ENCODE measurements at regions not wholly inside any gene's neighbourhood (a gene's known extent, or its start where the extent isn't known, plus 50 kb on each side); places are given as distances from the start of the nearest gene placed in this dataset.

DNA sequence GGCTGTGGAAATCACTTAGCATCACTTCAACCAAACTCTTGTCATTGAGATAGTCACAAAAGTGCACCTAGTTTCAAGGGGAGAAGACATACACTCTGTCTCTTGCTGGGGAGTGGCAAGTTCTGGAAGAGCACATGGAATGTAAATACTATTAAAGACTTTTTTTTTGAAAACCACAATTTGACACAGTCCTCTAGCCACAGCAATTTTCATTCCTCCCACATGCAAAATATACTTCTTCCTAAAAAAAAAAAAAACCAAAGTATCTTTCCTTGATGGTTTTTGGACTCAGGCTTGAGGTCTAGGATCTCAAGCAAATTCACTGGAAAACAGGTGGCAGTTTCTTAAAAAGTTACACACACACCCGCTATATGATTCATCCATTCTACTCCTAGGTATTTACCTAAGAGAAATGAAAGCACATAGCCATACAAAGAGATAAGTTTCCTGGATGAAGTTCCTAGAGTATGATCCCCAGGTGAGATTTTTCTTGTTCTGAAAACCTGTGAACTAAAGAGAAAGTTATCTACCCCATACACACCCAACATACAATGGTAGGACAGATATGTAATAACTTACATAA lies 295.8 kb downstream of the SP3 start:
- H3K36me3 ChIP-seq (replicated peaks) = no peaks in the 10 kb centered on the region
- no peak for DNase-seq
- H3K4me3 ChIP-seq (ENCODE audit: low read depth, low read length) = no peak overlapping the region
- in situ Hi-C loops (cut with HindIII; ENCODE audit: low pct_ligation_motif_present, low sequenced_read_pairs) = no loop called here
- H3K27me3 ChIP-seq (replicated peaks) = no peaks in the 10 kb centered on the region
- no peak overlapping the region for H3K27ac ChIP-seq
- TF ChIP-seq, protein P1, sequence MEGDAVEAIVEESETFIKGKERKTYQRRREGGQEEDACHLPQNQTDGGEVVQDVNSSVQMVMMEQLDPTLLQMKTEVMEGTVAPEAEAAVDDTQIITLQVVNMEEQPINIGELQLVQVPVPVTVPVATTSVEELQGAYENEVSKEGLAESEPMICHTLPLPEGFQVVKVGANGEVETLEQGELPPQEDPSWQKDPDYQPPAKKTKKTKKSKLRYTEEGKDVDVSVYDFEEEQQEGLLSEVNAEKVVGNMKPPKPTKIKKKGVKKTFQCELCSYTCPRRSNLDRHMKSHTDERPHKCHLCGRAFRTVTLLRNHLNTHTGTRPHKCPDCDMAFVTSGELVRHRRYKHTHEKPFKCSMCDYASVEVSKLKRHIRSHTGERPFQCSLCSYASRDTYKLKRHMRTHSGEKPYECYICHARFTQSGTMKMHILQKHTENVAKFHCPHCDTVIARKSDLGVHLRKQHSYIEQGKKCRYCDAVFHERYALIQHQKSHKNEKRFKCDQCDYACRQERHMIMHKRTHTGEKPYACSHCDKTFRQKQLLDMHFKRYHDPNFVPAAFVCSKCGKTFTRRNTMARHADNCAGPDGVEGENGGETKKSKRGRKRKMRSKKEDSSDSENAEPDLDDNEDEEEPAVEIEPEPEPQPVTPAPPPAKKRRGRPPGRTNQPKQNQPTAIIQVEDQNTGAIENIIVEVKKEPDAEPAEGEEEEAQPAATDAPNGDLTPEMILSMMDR (IDR thresholded peaks at IDR 0.05; ENCODE audit: low read depth, low read length, missing control alignments) = no peak

DNA sequence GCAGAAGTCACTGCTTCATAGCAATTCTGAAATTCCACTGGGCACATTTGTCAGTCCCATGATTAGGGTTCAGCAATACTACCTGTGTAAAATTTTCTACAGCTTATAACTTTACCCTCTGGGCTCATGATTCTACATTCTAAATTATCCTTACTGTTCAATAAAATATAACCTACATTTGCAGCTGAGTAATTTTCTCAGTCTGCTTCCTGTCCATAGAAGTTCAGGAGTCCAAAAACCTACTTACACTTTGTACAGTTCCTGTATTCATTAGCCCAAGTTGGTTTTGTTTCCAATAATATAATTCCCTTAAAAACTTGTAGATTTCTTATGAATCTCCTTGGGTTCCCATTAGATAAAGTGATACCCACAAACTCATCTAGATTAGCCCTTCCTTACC lies 295.3 kb downstream of the SP3 start:
- no peak overlapping the region for H3K27ac ChIP-seq
- no peak overlapping the region for H3K4me3 ChIP-seq (ENCODE audit: low read depth, low read length)
- H3K36me3 ChIP-seq (replicated peaks) = no peaks in the 10 kb centered on the region
- H3K27me3 ChIP-seq (replicated peaks) = no peaks in the 10 kb centered on the region
- TF ChIP-seq, protein P1 (IDR thresholded peaks at IDR 0.05; ENCODE audit: low read depth, low read length, missing control alignments) = no peak
- in situ Hi-C loops (cut with HindIII; ENCODE audit: low pct_ligation_motif_present, low sequenced_read_pairs) = no loop called here
- no peak for DNase-seq

DNA sequence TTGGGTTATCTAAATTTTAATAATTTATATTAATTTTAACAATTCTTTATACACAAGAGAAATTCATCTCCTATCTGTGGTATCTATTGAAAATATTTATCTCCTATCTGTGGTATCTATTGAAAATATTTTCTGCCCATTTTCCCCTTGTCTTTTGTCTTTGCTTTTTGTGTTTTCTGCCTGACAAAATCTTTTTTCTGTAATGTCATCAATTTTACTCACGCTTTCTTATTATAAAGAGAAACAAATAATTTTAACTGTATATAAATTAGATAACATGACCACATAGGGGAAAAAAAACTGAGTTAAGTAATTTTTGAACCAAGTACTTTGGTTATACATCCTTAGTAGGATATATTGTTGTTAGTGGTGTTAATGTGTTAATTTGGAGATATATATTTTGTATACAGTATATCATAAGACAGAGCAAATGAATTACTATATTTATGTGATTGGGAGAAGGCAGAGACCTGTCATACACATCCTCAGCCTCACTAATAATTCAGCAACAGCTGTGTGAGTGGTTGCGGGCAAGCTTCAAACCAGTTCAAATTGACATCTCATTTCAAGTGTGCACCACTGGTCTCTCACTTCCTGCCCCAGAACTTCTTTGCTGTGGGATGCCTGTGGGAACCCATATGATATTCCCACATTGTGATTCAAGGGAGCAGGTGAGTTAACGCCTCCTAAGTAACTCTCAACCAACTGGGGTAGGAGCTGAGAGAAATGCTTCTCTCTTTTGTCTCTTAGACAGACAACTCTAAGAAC lies 292.4 kb downstream of the SP3 start:
- H3K27me3 ChIP-seq (replicated peaks) = no peaks in the 10 kb centered on the region
- no peak overlapping the region for H3K27ac ChIP-seq
- in situ Hi-C loops (cut with HindIII; ENCODE audit: low pct_ligation_motif_present, low sequenced_read_pairs) = no loop called here
- no peak for DNase-seq
- no peaks in the 10 kb centered on the region for H3K36me3 ChIP-seq (replicated peaks)
- TF ChIP-seq, protein P1 (IDR thresholded peaks at IDR 0.05; ENCODE audit: low read depth, low read length, missing control alignments) = no peak
- no peak overlapping the region for H3K4me3 ChIP-seq (ENCODE audit: low read depth, low read length)

DNA sequence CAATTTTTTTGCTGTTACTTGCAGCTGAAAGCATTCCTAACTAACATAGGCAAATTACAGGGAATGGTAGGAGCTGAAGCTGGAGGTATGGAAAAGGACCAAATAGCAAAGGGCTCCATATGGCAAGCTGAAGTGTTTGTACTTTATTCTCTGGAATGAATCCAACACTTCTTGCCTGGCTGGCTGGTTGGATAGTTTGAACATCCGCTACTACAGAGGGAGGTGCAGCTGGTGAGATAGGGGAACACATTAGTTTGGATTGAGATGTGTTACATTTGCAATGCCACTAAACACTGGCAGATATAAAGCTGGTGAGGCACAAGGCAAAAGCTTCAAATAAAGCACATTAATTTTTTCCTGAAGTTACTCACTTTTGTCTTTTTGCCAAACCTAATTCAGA lies 291.5 kb downstream of the SP3 start:
- H3K27me3 ChIP-seq (replicated peaks) = no peaks in the 10 kb centered on the region
- H3K4me3 ChIP-seq (ENCODE audit: low read depth, low read length) = no peak overlapping the region
- no peak overlapping the region for H3K27ac ChIP-seq
- TF ChIP-seq, protein P1 (IDR thresholded peaks at IDR 0.05; ENCODE audit: low read depth, low read length, missing control alignments) = no peak
- in situ Hi-C loops (cut with HindIII; ENCODE audit: low pct_ligation_motif_present, low sequenced_read_pairs) = no loop called here
- no peak for DNase-seq
- H3K36me3 ChIP-seq (replicated peaks) = no peaks in the 10 kb centered on the region

DNA sequence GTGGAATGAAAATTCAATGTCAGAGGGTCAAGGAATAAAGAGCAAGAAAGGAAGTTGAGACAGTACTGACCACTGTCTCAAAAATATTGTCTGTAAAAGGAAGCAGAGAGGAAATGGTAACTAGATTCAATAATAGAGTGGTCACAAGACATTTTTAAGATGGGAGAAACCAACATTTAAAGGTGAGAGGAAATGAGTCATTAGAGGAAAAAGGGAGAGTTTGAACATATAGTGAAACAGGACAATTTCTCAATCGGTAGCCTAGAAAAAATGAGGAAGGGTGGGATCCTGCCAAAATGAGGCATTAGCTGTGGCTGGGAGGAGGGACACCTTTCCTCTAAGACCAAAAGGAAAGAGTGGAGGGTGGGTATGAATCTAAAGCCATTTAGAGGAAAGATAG lies 288.5 kb downstream of the SP3 start:
- no peaks in the 10 kb centered on the region for H3K36me3 ChIP-seq (replicated peaks)
- in situ Hi-C loops (cut with HindIII; ENCODE audit: low pct_ligation_motif_present, low sequenced_read_pairs) = no loop called here
- no peaks in the 10 kb centered on the region for H3K27me3 ChIP-seq (replicated peaks)
- no peak for DNase-seq
- no peak overlapping the region for H3K4me3 ChIP-seq (ENCODE audit: low read depth, low read length)
- no peak overlapping the region for H3K27ac ChIP-seq
- TF ChIP-seq, protein P1 (IDR thresholded peaks at IDR 0.05; ENCODE audit: low read depth, low read length, missing control alignments) = no peak
